SK-N-SH (cell line): ENCODE measurements at regions not wholly inside any gene's neighbourhood (a gene's known extent, or its start where the extent isn't known, plus 50 kb on each side); places are given as distances from the start of the nearest gene placed in this dataset.

Source experiments
- CHD2 ChIP-seq: fragments of 150-350 bp; IDR thresholded peaks from 2 replicates; pipeline ENCODE4 v1.6.1; 2018; ENCODE audit warnings: low read length; ENCODE audit not compliant: partially characterized antibody
- CTCF ChIP-seq: fragments of 200-600 bp; sonication (generic); IDR thresholded peaks from 2 replicates; pipeline ENCODE4 v1.6.1; 2017; ENCODE audit warnings: antibody characterized with exemption, mild to moderate bottlenecking, moderate library complexity
- FOSL2 ChIP-seq: IDR thresholded peaks from 2 replicates; pipeline ENCODE4 v1.4.0; 2012; ENCODE audit warnings: low read depth, mild to moderate bottlenecking, moderate library complexity, borderline replicate concordance
- GABPA ChIP-seq: IDR thresholded peaks from 2 replicates; pipeline ENCODE4 v1.4.0; 2012; ENCODE audit warnings: low read depth, mild to moderate bottlenecking
- MAX ChIP-seq: IDR thresholded peaks from 2 replicates; pipeline ENCODE4 v1.4.0; 2012; ENCODE audit warnings: low read depth
- NFIC ChIP-seq: IDR thresholded peaks from 2 replicates; pipeline ENCODE4 v1.4.0; 2012; ENCODE audit warnings: borderline replicate concordance
- POLR2AphosphoS5 ChIP-seq: IDR thresholded peaks from 2 replicates; pipeline ENCODE4 v1.6.1; 2012; ENCODE audit warnings: low read depth, low read length
- RAD21 ChIP-seq: IDR thresholded peaks from 2 replicates; pipeline ENCODE4 v1.6.1; 2012; ENCODE audit warnings: mild to moderate bottlenecking, low read length
- RFX5 ChIP-seq: IDR thresholded peaks from 2 replicates; pipeline ENCODE4 v1.6.1; 2012; ENCODE audit warnings: mild to moderate bottlenecking, improper control_type of control experiment, low read length
- SMC3 ChIP-seq: IDR thresholded peaks from 2 replicates; pipeline ENCODE4 v1.6.1; 2012; ENCODE audit warnings: low read depth, low read length, improper control_type of control experiment
- USF1 ChIP-seq: IDR thresholded peaks from 2 replicates; pipeline ENCODE4 v1.4.0; 2012; ENCODE audit warnings: low read depth, borderline replicate concordance
- USF2 ChIP-seq: fragments of 150-350 bp; IDR thresholded peaks from 2 replicates; pipeline ENCODE4 v1.6.1; 2017; ENCODE audit warnings: antibody characterized with exemption, low read length, low read depth, borderline replicate concordance
- YY1 ChIP-seq: IDR thresholded peaks from 2 replicates; pipeline ENCODE4 v1.4.0; 2012; ENCODE audit warnings: low read depth, mild to moderate bottlenecking
- ZBTB33 ChIP-seq: IDR thresholded peaks from 2 replicates; pipeline ENCODE4 v1.4.0; 2012; ENCODE audit warnings: low read depth, borderline replicate concordance

GRCh38 chr18:56176751-56177150 lies 461.6 kb downstream of the TXNL1 start:
- no peak for TF ChIP-seq RFX5
- TF ChIP-seq CTCF = no peak
- TF ChIP-seq CHD2 = no peak
- TF ChIP-seq POLR2AphosphoS5 = no peak
- TF ChIP-seq FOSL2 = no peak
- no peak for TF ChIP-seq YY1
- no peak for TF ChIP-seq RAD21
- TF ChIP-seq MAX = no peak
- TF ChIP-seq ZBTB33 = no peak
- TF ChIP-seq USF2 = no peak
- TF ChIP-seq GABPA = no peak
- TF ChIP-seq USF1 = no peak
- TF ChIP-seq NFIC = no peak
- TF ChIP-seq SMC3 = no peak
